Ovary (tissue), 7 donors: ENCODE measurements at regions not wholly inside any gene's neighbourhood (a gene's known extent, or its start where the extent isn't known, plus 50 kb on each side); places are given as distances from the start of the nearest gene placed in this dataset.

Experiments
- DNase-seq, 5 donors: peaks; one replicate each; pipeline ENCODE4 v3.0.0-alpha.2; 2019 to 2020
- H3K27ac ChIP-seq, 2 donors: fragments of 200-600 bp; one replicate each; pipeline versions ENCODE4 v1.5.1 to v1.8.0; 2019 to 2022
- H3K27me3 ChIP-seq: fragments of 200-600 bp; one replicate; pipeline ENCODE4 v1.8.0; 2022
- H3K36me3 ChIP-seq: fragments of 200-600 bp; sonication (generic); one replicate; pipeline ENCODE4 v1.5.1; 2019
- H3K4me1 ChIP-seq: one replicate; pipeline ENCODE4 v1.8.1; 2013; ENCODE audit warnings: mild to moderate bottlenecking, moderate library complexity; ENCODE audit not compliant: insufficient read depth
- H3K4me3 ChIP-seq: fragments of 200-600 bp; sonication (generic); one replicate; pipeline ENCODE4 v1.5.1; 2017
- H3K9me3 ChIP-seq, 2 donors: fragments of 200-600 bp in 1 of 2; sonication (generic) in 1 of 2; one replicate each; pipeline versions ENCODE4 v1.5.1 to v1.8.1; 2013 to 2019; ENCODE audit warnings: mild to moderate bottlenecking in 1 of 2, moderate library complexity in 1 of 2
- EP300 ChIP-seq: sonication (generic); formaldehyde crosslinking; IDR thresholded peaks from one replicate; pipeline ENCODE4 v1.6.1; 2017; ENCODE audit warnings: antibody characterized with exemption
- POLR2A ChIP-seq: fragments of 450-650 bp; IDR thresholded peaks from one replicate; pipeline ENCODE4 v1.6.1; 2017; ENCODE audit warnings: antibody characterized with exemption, mild to moderate bottlenecking, moderate library complexity
- WGBS, 3 donors: extraction: QIAGEN DNeasy Blood & Tissue Kit in 1 of 3; methylation state at CpG; one replicate each; pipeline versions ENCODE4 v1.1.5 to v1.1.7; 2013 to 2017; 5-methylcytosine and 5-hydroxymethylcytosine counted together
- intact Hi-C, 4 donors: fragments of 100-400 bp; cut with DNase I; formaldehyde crosslinking; loops; one replicate each; pipeline versions ENCODE4 v1.11.0 to v1.15.1; 2022 to 2023
- TF ChIP-seq, protein P1 (sequence below), 3 donors: fragments of 450-650 bp in 2 of 3; fragments of 200-600 bp in 1 of 3; IDR thresholded peaks; one replicate each; pipeline versions ENCODE4 v1.5.1 to v1.8.0; 2016 to 2022; ENCODE audit warnings: antibody characterized with exemption in 3 of 3, mild to moderate bottlenecking in 1 of 3
- donor health status: DM: no; HTN: no; CAD: no; lungs with moderate emphysema.
- donor health status: DM: no; HTN: no; CAD: no.
- donor health status: Bipolar disorder and iron deficiency.
- donor health status: DM: no; HTN: no; CAD: no.
- donor health status: DM: yes; HTN: yes; CAD: no.

DNA sequence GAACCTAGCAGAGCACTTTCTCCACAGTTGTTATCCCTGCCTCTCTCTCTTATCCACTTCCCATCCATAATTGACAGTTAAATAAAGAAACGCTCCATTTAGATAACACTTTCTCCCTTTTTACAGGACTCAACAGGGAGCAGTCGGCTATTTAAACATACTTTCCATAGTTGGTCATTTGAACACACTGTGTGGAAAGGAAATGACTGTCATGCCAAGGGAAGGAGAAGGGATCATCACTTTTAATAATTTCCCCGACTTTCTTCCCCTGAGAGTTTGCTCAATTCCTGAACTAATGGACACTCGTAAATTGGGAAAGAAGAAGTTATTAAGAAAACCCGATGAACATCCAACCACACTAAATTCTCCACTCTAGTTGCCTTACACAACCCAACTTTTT is 400.8 kb upstream of the PTGER4 start:
- no peak overlapping the region for H3K4me3 ChIP-seq
- H3K36me3 ChIP-seq: no peaks in the 10 kb centered on the region
- H3K4me1 ChIP-seq: no peaks in the 10 kb centered on the region
- intact Hi-C loops: no loop called here
- no peaks in the 10 kb centered on the region for H3K9me3 ChIP-seq
- WGBS, 3 donors: 71 to 74% (median 71%) methylated on average over 5 of the region's 5 CpGs
- H3K27me3 ChIP-seq: no peaks in the 10 kb centered on the region
- TF ChIP-seq EP300: no peak
- no peak for TF ChIP-seq POLR2A
- TF ChIP-seq, protein P1, sequence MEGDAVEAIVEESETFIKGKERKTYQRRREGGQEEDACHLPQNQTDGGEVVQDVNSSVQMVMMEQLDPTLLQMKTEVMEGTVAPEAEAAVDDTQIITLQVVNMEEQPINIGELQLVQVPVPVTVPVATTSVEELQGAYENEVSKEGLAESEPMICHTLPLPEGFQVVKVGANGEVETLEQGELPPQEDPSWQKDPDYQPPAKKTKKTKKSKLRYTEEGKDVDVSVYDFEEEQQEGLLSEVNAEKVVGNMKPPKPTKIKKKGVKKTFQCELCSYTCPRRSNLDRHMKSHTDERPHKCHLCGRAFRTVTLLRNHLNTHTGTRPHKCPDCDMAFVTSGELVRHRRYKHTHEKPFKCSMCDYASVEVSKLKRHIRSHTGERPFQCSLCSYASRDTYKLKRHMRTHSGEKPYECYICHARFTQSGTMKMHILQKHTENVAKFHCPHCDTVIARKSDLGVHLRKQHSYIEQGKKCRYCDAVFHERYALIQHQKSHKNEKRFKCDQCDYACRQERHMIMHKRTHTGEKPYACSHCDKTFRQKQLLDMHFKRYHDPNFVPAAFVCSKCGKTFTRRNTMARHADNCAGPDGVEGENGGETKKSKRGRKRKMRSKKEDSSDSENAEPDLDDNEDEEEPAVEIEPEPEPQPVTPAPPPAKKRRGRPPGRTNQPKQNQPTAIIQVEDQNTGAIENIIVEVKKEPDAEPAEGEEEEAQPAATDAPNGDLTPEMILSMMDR (IDR thresholded peaks at IDR 0.05): no peak
- DNase-seq: no peak
- H3K27ac ChIP-seq: no peak overlapping the region

DNA sequence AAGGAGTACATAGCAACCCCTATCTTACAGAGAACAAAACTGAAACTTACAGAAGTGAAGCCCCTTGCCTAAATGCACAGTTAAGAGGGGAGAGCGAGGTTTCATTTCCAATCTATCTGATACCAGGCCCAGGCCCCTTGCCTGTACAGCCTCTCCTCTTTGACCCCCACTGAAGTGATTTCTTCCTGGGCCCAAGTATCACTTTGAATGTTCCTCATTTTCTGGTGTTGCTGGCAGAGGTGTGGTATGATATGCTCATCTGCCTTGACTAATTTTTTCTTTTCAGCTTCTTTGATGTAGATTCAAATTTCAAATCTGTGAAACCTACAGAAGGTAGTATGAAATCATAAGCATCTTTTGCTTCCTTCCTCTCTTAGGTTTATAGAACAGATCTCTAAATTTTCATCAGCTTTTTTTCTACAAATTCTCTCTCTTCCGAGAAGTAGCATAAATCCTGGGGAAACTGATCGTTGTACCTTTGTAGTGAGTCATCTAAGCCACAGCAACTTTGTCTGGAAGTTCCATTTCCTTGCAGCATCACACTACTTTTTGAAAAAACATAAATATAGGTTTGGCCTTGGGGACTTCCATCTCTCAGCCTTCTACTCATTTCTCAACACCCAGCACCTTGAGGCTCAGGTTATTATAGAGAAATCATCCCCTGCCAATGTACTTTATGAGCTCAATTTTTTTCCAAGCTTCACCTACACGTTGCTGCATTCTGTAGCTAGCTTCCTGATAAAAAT is 402.4 kb upstream of the PTGER4 start:
- no peaks in the 10 kb centered on the region for H3K9me3 ChIP-seq
- H3K4me1 ChIP-seq: no peaks in the 10 kb centered on the region
- intact Hi-C loops: no loop called here
- 75 to 79% (median 75%) methylated on average over 4 of the region's 4 CpGs for WGBS, 3 donors
- no peak for TF ChIP-seq POLR2A
- TF ChIP-seq, protein P1 (IDR thresholded peaks at IDR 0.05): no peak
- TF ChIP-seq EP300: no peak
- no peak for DNase-seq
- no peaks in the 10 kb centered on the region for H3K36me3 ChIP-seq
- no peaks in the 10 kb centered on the region for H3K27me3 ChIP-seq
- no peak overlapping the region for H3K4me3 ChIP-seq
- H3K27ac ChIP-seq: no peak overlapping the region

- intact Hi-C loops: no loop called here
- Histone ChIP-seq H3K27me3 (no peaks in the 10 kb centered on the region), H3K4me3 (no peak overlapping the region), H3K4me1 (no peaks in the 10 kb centered on the region), H3K9me3 (no peaks in the 10 kb centered on the region), H3K27ac (no peak overlapping the region), H3K36me3 (no peaks in the 10 kb centered on the region)
- DNase-seq: no peak
- WGBS, 3 donors: 72 to 86% (median 78%) methylated on average over 5 of the region's 5 CpGs
- TF ChIP-seq, protein P1 (IDR thresholded peaks at IDR 0.05): no peak
- TF ChIP-seq EP300 (no peak), POLR2A (no peak)
Measured at GRCh38 chr5:40276426-40277102, 403.2 kb upstream of the PTGER4 start.

GRCh38 chr5:40274568-40274967 is 405.1 kb upstream of the PTGER4 start:
- no peak for TF ChIP-seq POLR2A
- TF ChIP-seq, protein P1 (IDR thresholded peaks at IDR 0.05): no peak
- TF ChIP-seq EP300: no peak
- WGBS, 3 donors: 39 to 50% (median 45%) methylated on average over 1 of the region's 1 CpG
- intact Hi-C loops: no loop called here
- DNase-seq: no peak
- Histone ChIP-seq H3K4me1 (no peaks in the 10 kb centered on the region), H3K4me3 (no peak overlapping the region), H3K36me3 (no peaks in the 10 kb centered on the region), H3K27me3 (no peaks in the 10 kb centered on the region), H3K9me3 (no peaks in the 10 kb centered on the region), H3K27ac (no peak overlapping the region)
